ENCODE measurements at regions not wholly inside any gene's neighbourhood (a gene's known extent, or its start where the extent isn't known, plus 50 kb on each side); places are given as distances from the start of the nearest gene placed in this dataset.

- no peak for DNase-seq
Measured at GRCh38 chr13:73960474-73960873, 173.7 kb downstream of the KLF12 start.

GRCh38 chr13:73958657-73959397 is 175.4 kb downstream of the KLF12 start:
- DNase-seq = no peak

- no peak for DNase-seq
Measured at GRCh38 chr13:73957889-73958288, 176.3 kb downstream of the KLF12 start.

GRCh38 chr13:73956795-73957408 is 177.3 kb downstream of the KLF12 start:
- DNase-seq = no peak

GRCh38 chr13:73955977-73956500 is 178.2 kb downstream of the KLF12 start:
- peak in 1 of 2 experiments; percentile 3 for DNase-seq

- DNase-seq = no peak
Measured at GRCh38 chr13:73954808-73955207, 179.4 kb downstream of the KLF12 start.

- DNase-seq = peak in 1 of 2 experiments; percentile 19
Measured at GRCh38 chr13:73952648-73953047, 181.6 kb downstream of the KLF12 start.

- no peak for DNase-seq
Measured at GRCh38 chr13:73948848-73949529, 185.2 kb downstream of the KLF12 start.

- no peak for DNase-seq
Measured at GRCh38 chr13:73945871-73946270, 188.3 kb downstream of the KLF12 start.

GRCh38 chr13:73945382-73945781 is 188.8 kb downstream of the KLF12 start:
- peak in 1 of 2 experiments; percentile 13 for DNase-seq

GRCh38 chr13:73943965-73944233 is 190.3 kb downstream of the KLF12 start:
- DNase-seq = no peak

GRCh38 chr13:73943137-73943964 is 190.9 kb downstream of the KLF12 start:
- DNase-seq = no peak

GRCh38 chr13:73941752-73942151 is 192.5 kb downstream of the KLF12 start:
- DNase-seq = no peak

GRCh38 chr13:73940098-73940497 is 194.1 kb downstream of the KLF12 start:
- DNase-seq = no peak

GRCh38 chr13:73939603-73940002 is 194.6 kb downstream of the KLF12 start:
- DNase-seq = no peak

- no peak for DNase-seq
Measured at GRCh38 chr13:73939071-73939380, 195.2 kb downstream of the KLF12 start.

- no peak for DNase-seq
Measured at GRCh38 chr13:73938372-73939070, 195.7 kb downstream of the KLF12 start.

GRCh38 chr13:73937441-73937840 is 196.8 kb downstream of the KLF12 start:
- no peak for DNase-seq

- no peak for DNase-seq
Measured at GRCh38 chr13:73935991-73936390, 198.2 kb downstream of the KLF12 start.

- no peak for DNase-seq
Measured at GRCh38 chr13:73934771-73935170, 199.4 kb downstream of the KLF12 start.

GRCh38 chr13:73934215-73934641 is 200.0 kb downstream of the KLF12 start:
- no peak for DNase-seq

GRCh38 chr13:73933795-73934194 is 200.4 kb downstream of the KLF12 start:
- DNase-seq = no peak

- DNase-seq = no peak
Measured at GRCh38 chr13:73932091-73932490, 202.1 kb downstream of the KLF12 start.

Measured in Kasumi-1 (cell line).